ENCODE measurements at regions not wholly inside any gene's neighbourhood (a gene's known extent, or its start where the extent isn't known, plus 50 kb on each side); places are given as distances from the start of the nearest gene placed in this dataset.

- H3K27ac ChIP-seq (ENCODE audit: low read depth, low read length): no peak overlapping the region
Observed at GRCh38 chr1:66450043-66450514, 83.9 kb upstream of the SGIP1 start.

More at GRCh38 chr1:66450043-66450514, 83.9 kb upstream of the SGIP1 start:
- Histone ChIP-seq H2AK5ac (ENCODE audit: low read depth, low read length) (no peak overlapping the region), H3K27me3 (replicated peaks in 1 of 4; ENCODE audit: control insufficient read depth in 3 of 4, extremely low read depth in 1 of 4, insufficient read depth in 3 of 4, low read length in 3 of 4) (no peaks in the 10 kb centered on the region), H3K4me2 (ENCODE audit: insufficient read depth in 1 of 2, low read depth in 2 of 2, low read length in 2 of 2) (no peak overlapping the region), H3K9ac (replicated peaks in 1 of 4; ENCODE audit: extremely low read depth in 1 of 4, low read depth in 3 of 4, low read length in 3 of 4) (no peak overlapping the region), H4K8ac (ENCODE audit: extremely low read depth, insufficient read depth, low read length) (no peak overlapping the region), H2BK20ac (ENCODE audit: low read length) (no peak overlapping the region), H3K36me3 (ENCODE audit: control insufficient read depth in 2 of 4, insufficient read depth in 4 of 4, low read length in 3 of 4) (no peaks in the 10 kb centered on the region), H3K79me1 (ENCODE audit: low read depth, low read length) (no peaks in the 10 kb centered on the region), H2AFZ (ENCODE audit: low read length) (no peak overlapping the region), H3K9me3 (ENCODE audit: insufficient read depth in 2 of 2, low read depth in 1 of 2, low read length in 1 of 2) (no peaks in the 10 kb centered on the region), H4K5ac (ENCODE audit: insufficient read length, low read depth, low read length) (no peak overlapping the region), H2BK12ac (ENCODE audit: low read depth, low read length) (no peak overlapping the region), H3K79me2 (ENCODE audit: control insufficient read depth in 1 of 2, insufficient read depth in 2 of 2, low read length in 2 of 2) (no peaks in the 10 kb centered on the region), H3K4ac (replicated peaks; ENCODE audit: insufficient read length, low read depth, low read length) (no peak overlapping the region), H3K4me1 (replicated peaks in 1 of 4; ENCODE audit: control insufficient read depth in 3 of 4, insufficient read depth in 4 of 4, low read length in 3 of 4) (peaks cover 0 to 6% (median 0%) of the 10 kb centered on the region in 4 experiments; a peak in 3 of 7 replicates), H2BK120ac (replicated peaks; ENCODE audit: low read depth, low read length) (no peak overlapping the region), H2BK5ac (ENCODE audit: low read depth, low read length) (no peak overlapping the region), H3K56ac (replicated peaks; ENCODE audit: insufficient read length, low read depth, low read length) (no peak overlapping the region), H3K14ac (ENCODE audit: insufficient read length) (no peak overlapping the region), H3K18ac (ENCODE audit: extremely low read depth, low read length) (no peak overlapping the region), H3K4me3 (ENCODE audit: extremely low read depth in 1 of 4, insufficient read depth in 2 of 4, low read depth in 3 of 4, low read length in 4 of 4) (no peak overlapping the region), H4K20me1 (replicated peaks in 1 of 2; ENCODE audit: control insufficient read depth in 1 of 2, insufficient read depth in 2 of 2, low read length in 2 of 2) (no peaks in the 10 kb centered on the region), H3K23me2 (ENCODE audit: low read depth, low read length) (no peaks in the 10 kb centered on the region), H4K91ac (replicated peaks; ENCODE audit: insufficient read length, low read length) (no peak overlapping the region), H3K23ac (ENCODE audit: insufficient read length) (no peak overlapping the region), H2BK15ac (ENCODE audit: low read length) (no peak overlapping the region)
- WGBS, 2 experiments (ENCODE audit: extremely low coverage in 1 of 2, insufficient coverage in 1 of 2, insufficient read length in 1 of 2, insufficient replicate concordance in 2 of 2, low coverage in 1 of 2, low lambda C conversion rate in 2 of 2, missing lambda C conversion rate in 1 of 2): 92% methylated on average over 3 of the region's 3 CpGs; no CpG with 5 or more reads in 1 of the 2 experiments
- no peak for TF ChIP-seq RNF2 (IDR thresholded peaks at IDR 0.05; ENCODE audit: borderline replicate concordance, low read depth, low read length, missing control alignments, poor library complexity, severe bottlenecking)
- TF ChIP-seq SP4 (IDR thresholded peaks at IDR 0.05; ENCODE audit: low read length): no peak
- no peak for TF ChIP-seq SIN3A (conservative IDR thresholded peaks at IDR 0.05 in 1 of 2, IDR thresholded peaks at IDR 0.05 in 1 of 2; ENCODE audit: low read depth in 1 of 2, low read length in 2 of 2)
- TF ChIP-seq ZNF274 (IDR thresholded peaks at IDR 0.05; ENCODE audit: borderline replicate concordance, extremely low read depth, low read length): no peak
- no peak for TF ChIP-seq SRF (IDR thresholded peaks at IDR 0.05; ENCODE audit: low read depth, low read length)
- no peak for TF ChIP-seq MAFK (IDR thresholded peaks at IDR 0.05; ENCODE audit: low read depth, low read length)
- no peak for TF ChIP-seq NANOG (IDR thresholded peaks at IDR 0.05; ENCODE audit: insufficient read depth, low read depth, low read length, poor library complexity, severe bottlenecking)
- FAIRE-seq: no peak
- ChIA-PET POLR2A (ENCODE audit: partially characterized antibody) (interaction anchor here (0.6 kb wide), 1 partner anchor 990 kb away, joined by 3 read pairs; no protein-coding TSS in a partner anchor), CTCF (ENCODE audit: partially characterized antibody) (interaction anchor here (0.5 to 4.7 kb wide), 15 partner anchors 14 to 724 kb away, joined by 3 to 37 read pairs (median 4); no protein-coding TSS in a partner anchor)
- no peak for DNase-seq (ENCODE audit: low read depth in 1 of 2, low spot score in 2 of 2)

Measured in H1 (cell line).